GM18519 (cell line): ENCODE measurements at regions not wholly inside any gene's neighbourhood (a gene's known extent, or its start where the extent isn't known, plus 50 kb on each side); places are given as distances from the start of the nearest gene placed in this dataset.

Experiments used
- ATAC-seq: cut with Tn5 transposase; IDR thresholded peaks from one replicate; pipeline ENCODE4 v1.9.1; 2021; ENCODE audit warnings: mild to moderate bottlenecking, moderate library complexity; ENCODE audit not compliant: unreplicated experiment, low FRiP score

- ATAC-seq: no peak
These were observed 188.0 kb upstream of the FOXF1 start for GRCh38 chr16:86322283-86322682.

DNA sequence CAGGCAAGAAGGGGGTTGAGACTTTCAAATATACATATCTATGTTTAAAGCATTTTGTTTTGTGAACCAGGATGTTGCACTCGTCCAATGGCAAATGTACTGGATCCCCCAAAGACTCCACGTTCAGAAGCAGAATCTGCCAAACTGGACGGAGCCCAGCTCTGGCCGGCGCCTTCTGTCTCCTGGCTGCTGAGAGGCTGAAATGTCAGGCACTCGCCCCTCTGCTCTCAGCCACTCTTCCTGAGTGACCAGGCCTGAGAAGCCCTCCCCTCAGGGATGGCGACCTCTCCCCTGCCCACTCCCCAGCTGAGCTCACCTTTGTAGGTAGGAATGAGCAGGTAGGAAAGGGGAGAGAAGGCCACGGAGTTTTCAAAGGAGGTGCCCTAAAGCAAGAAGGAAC lies 187.5 kb upstream of the FOXF1 start:
- no peak for ATAC-seq

- ATAC-seq: no peak
These were observed 186.0 kb upstream of the FOXF1 start for GRCh38 chr16:86324320-86324719.

- ATAC-seq: no peak
These were observed 185.0 kb upstream of the FOXF1 start for GRCh38 chr16:86325360-86325759.

DNA sequence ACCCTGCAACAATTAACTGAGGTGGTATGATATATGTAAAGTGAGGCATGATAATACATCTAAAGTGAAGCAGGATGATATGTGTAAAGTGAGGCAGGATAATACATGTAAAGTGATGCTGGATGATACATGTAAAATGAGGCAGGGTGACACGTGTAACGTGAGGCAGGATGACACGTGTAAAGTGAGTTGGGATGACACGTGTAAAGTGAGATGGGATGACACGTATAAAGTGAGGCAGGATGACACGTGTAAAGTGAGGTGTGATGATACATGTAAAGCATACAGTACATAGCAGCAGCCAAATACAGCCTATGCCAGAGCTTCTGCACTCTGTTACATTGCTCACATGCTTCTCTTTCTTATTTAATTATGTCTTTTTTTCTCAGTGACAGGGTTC lies 184.4 kb upstream of the FOXF1 start:
- ATAC-seq: no peak

DNA sequence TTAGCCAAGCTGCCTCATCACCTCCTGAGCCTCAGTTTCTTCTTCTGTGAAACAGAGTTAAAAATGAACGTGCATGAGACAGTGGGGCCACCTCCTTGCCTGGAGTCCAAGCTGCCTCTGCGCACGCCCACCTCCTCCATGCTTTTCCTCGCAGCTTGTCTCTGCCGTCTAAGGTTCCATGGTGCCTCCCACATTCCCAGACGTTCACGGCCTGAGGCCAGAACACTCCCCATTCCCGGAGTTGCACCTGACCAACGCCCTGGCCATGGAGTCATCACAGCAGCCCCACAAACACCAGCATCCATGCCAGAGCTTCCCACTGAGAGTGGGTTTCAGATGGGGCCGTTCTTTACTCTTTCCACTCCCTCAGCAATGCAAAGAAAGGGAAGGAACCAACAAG lies 183.0 kb upstream of the FOXF1 start:
- no peak for ATAC-seq

DNA sequence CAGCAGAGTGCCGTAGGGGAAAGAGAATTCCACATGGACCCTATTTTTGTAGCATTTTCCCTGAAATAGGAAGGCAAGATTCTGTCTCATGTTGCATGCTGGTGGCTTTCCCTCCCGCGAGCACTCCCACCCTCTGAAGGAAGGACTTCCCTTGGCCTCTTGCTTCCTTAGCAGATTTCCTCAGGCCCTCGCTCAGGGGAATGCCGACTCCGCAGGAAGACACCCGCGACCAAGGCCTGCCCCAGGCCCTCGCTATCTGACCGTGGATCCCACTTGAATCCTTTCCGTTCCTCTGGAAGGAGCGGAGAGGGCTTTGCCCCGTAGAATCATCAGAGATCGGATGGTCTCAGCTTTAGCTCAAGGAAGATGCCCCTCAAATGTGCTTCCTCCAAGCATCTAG lies 179.4 kb upstream of the FOXF1 start:
- ATAC-seq: no peak

GRCh38 chr16:86334079-86334635 lies 176.2 kb upstream of the FOXF1 start:
- ATAC-seq: no peak

DNA sequence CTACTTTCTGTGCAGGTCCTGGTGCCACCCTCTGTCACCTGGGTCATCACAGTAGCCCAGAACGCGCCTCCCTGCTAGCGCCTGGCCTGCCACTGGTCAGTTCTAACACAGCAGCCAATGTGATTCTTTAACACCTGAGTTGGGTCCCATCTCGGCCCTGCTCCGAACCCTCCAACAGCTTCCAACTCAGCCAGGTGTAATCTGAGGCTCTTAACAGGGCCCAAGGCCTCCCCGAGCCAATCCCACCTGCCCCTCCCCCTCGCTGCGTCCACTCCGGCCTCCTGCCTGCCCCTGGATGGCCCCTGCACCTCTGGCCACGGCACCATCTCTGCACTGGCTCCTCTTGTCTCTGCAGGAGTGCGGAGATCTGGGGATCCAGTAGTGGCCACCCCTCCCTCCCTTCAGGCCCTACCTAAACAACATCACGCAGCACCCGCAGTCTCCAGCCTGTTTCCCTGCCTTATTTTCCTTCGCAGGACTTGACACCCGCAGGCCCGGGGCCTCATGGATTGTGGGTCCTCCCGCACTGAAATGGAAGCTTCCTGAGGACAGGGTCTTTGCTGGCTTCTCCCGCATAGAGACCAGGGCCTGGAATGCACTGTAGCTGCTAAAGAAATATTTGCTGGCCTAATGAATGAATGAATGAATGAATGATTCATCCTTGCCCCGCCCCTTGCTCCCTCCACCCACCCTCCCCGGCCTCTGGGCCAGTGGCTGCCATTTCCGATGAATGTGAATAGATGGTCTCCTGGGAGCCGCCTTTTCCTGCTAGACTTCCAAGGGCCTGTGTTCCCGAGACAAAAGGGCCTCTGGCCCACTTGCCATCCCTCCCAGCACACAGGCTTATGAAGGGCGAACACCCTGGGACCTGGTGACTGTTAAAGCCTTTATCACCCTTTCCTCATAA lies 174.8 kb upstream of the FOXF1 start:
- ATAC-seq: no peak

- no peak for ATAC-seq
These were observed 173.2 kb upstream of the FOXF1 start for GRCh38 chr16:86337138-86337537.

- no peak for ATAC-seq
These were observed 172.5 kb upstream of the FOXF1 start for GRCh38 chr16:86337581-86338402.

DNA sequence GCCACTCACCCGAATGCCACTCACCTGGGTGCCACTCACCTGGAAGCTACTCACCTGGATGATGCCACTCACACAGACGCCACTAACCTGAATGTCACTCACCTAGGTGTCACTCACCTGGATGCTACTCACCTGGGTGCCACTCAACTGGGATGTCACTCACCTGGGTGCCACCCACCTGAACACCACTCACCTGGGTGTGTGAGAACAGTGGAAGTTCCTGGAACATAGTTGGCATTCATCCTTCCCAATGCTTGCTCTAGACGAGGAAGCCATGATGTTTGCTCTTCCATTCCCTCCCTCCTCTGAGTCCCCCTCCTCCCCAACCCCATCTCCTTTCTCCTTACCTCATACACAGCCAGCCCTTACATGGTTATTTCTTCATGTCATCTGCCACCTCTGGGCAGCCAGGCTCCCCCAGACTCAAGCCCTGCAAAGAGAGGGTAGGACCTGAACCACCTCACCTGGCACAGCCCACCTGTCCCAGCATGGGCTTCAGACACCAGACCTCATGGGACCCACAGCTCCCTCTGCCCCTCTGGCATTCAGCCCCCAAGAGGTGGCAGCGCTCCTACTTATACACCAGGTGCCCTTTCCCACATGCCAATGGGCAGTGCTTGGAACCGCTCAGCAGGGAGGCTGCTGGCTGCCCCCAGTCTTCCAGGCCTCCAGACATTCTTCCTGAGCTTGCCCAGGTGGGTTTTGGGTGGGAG lies 171.8 kb upstream of the FOXF1 start:
- no peak for ATAC-seq

- no peak for ATAC-seq
These were observed 168.0 kb upstream of the FOXF1 start for GRCh38 chr16:86342161-86342834.

- ATAC-seq: no peak
These were observed 167.1 kb upstream of the FOXF1 start for GRCh38 chr16:86343027-86343795.

DNA sequence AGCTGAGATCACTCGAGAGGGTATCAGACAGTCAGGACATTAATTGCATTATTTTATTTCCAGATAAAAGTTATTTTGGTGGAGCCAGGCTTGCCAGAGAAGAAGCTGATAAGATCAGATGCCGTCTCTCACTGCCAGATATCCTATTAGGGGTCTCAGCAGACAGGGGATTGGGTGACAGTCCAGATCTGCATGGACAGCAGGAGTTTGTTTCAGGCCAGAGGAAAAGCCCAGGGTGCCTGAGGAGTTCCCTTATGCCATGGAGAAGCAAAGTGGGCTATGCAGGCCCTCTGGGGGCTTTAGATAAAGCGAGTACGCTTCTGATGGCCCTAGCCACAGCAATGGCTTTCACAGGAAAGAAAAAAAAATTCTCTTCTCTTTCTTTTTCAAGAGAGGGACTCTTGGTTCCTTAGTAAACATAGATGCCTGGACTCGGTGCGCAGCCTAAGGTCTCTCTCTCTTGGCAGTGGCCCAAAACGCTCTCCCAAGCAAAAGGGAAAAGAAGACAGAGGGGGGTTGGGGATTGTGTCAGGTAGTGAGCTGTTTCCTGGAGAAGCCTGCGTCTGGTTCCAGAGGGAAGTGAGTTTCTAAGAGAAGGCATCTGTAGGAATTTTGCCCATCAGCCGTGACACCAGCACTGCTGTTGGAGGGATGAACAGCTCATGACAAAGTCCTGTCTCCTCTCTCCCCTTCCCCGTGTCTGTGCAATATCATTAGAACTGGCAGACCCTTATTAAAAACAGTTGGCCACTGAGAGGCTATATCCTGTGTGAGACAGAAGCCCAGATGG lies 166.3 kb upstream of the FOXF1 start:
- no peak for ATAC-seq

DNA sequence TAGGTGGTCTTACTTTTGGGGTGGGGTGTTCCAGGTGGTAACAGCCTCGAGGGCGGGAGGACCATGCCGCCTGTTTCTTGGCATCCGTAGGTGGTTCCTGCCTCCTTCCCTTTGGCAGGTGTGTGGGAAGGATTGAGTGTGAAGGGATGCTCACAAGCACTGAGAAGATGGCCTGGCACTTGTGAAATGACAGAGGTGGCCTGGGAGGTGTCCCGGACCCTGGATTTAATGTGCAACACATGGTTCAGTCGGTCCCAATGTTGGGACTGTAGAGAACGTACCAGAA lies 165.8 kb upstream of the FOXF1 start:
- ATAC-seq: no peak

GRCh38 chr16:86344881-86345280 lies 165.4 kb upstream of the FOXF1 start:
- ATAC-seq: no peak

DNA sequence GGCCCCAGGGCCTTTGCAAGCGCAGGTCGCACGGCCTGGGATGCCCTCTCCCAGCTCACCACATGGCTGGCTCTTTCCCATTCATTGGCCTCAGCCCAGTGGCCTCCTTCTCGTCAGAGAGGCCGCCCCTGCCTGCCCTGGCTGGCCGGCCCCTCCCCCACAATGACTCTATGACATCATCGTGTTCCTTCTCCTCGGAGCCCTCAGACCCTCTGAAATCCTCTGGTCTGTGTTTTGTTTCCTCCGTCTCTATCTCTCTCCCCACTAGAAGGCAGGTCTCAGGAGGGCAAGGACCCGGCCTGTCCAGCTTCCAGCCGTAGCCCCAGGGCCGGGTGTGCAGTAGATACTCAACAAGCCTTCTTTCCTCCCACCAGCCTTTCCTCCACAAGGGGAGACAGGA lies 164.8 kb upstream of the FOXF1 start:
- ATAC-seq: no peak

DNA sequence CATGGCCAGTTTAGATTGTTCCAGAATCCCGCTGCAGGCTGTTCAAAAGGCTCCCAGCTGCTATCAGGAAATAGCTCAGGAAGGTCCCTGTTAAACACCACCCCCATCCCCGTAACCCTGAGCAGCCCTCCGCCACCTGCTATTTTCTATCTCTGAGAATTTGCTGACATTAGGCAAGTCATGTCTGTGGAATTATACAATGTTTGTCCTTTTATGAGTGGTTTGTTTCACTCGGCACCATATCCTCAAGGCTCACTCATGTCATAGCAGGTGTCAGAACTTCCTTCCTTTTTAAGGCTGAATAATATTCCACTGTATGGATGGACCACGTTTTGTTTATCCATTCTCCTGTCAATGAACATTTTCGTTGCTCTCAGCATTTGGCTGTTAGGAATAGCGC lies 164.3 kb upstream of the FOXF1 start:
- ATAC-seq: no peak
